T-helper 2 cell (primary cell): ENCODE measurements at regions not wholly inside any gene's neighbourhood (a gene's known extent, or its start where the extent isn't known, plus 50 kb on each side); places are given as distances from the start of the nearest gene placed in this dataset.

Source experiments
- DNase-seq, 5 experiments: peaks; one replicate each; pipeline versions ENCODE4 v3.0.0 to v3.0.0-alpha.2; 2012 to 2022

- DNase-seq, result no peak
Observed at GRCh38 chr20:57908704-57909630, 199.2 kb upstream of the PMEPA1 start.

GRCh38 chr20:57908226-57908625 lies 198.4 kb upstream of the PMEPA1 start:
- no peak for DNase-seq

- DNase-seq, result no peak
Observed at GRCh38 chr20:57907131-57908000, 197.6 kb upstream of the PMEPA1 start.

- no peak for DNase-seq
Observed at GRCh38 chr20:57905448-57905847, 195.6 kb upstream of the PMEPA1 start.

- no peak for DNase-seq
Observed at GRCh38 chr20:57904314-57905105, 194.7 kb upstream of the PMEPA1 start.

GRCh38 chr20:57902473-57902872 lies 192.7 kb upstream of the PMEPA1 start:
- peak in 1 of 5 experiments; percentile 5 for DNase-seq

GRCh38 chr20:57901526-57901925 lies 191.7 kb upstream of the PMEPA1 start:
- no peak for DNase-seq

GRCh38 chr20:57900226-57900905 lies 190.6 kb upstream of the PMEPA1 start:
- no peak for DNase-seq

- DNase-seq, result no peak
Observed at GRCh38 chr20:57899554-57899953, 189.7 kb upstream of the PMEPA1 start.

GRCh38 chr20:57898332-57898731 lies 188.5 kb upstream of the PMEPA1 start:
- no peak for DNase-seq

GRCh38 chr20:57897891-57898290 lies 188.1 kb upstream of the PMEPA1 start:
- DNase-seq, result no peak

- no peak for DNase-seq
Observed at GRCh38 chr20:57897156-57897874, 187.5 kb upstream of the PMEPA1 start.

- DNase-seq, result no peak
Observed at GRCh38 chr20:57896563-57896962, 186.7 kb upstream of the PMEPA1 start.

GRCh38 chr20:57896017-57896416 lies 186.2 kb upstream of the PMEPA1 start:
- no peak for DNase-seq

GRCh38 chr20:57895161-57895855 lies 185.5 kb upstream of the PMEPA1 start:
- DNase-seq, result no peak

GRCh38 chr20:57894522-57894921 lies 184.7 kb upstream of the PMEPA1 start:
- DNase-seq, result no peak

- no peak for DNase-seq
Observed at GRCh38 chr20:57894096-57894495, 184.3 kb upstream of the PMEPA1 start.

- DNase-seq, result no peak
Observed at GRCh38 chr20:57893366-57893999, 183.7 kb upstream of the PMEPA1 start.

- no peak for DNase-seq
Observed at GRCh38 chr20:57892471-57892870, 182.7 kb upstream of the PMEPA1 start.

GRCh38 chr20:57891014-57891413 lies 181.2 kb upstream of the PMEPA1 start:
- no peak for DNase-seq
